Small intestine (tissue), 7 donors: ENCODE measurements at regions not wholly inside any gene's neighbourhood (a gene's known extent, or its start where the extent isn't known, plus 50 kb on each side); places are given as distances from the start of the nearest gene placed in this dataset.

ENCODE experiments used
- DNase-seq, 2 donors: peaks; one replicate each; pipeline versions ENCODE4 v3.0.0 to v3.0.0-alpha.2; 2013
- FAIRE-seq: peaks from 2 replicates; lab custom pipeline; 2012; peaks lifted over from hg19 to GRCh38; lab: Jason Lieb, UNC
- H3K27ac ChIP-seq, 3 donors: one replicate each; pipeline ENCODE4 v1.5.1; 2013; ENCODE audit warnings: low read length in 2 of 3, mild to moderate bottlenecking in 2 of 3, control low read depth in 1 of 3, inconsistent platforms in 1 of 3, low read depth in 1 of 3, moderate library complexity in 1 of 3
- H3K27me3 ChIP-seq, 3 donors: one replicate each; pipeline ENCODE4 v1.6.1; 2013; ENCODE audit warnings: low read length in 3 of 3, inconsistent platforms in 1 of 3; ENCODE audit not compliant: control insufficient read depth in 3 of 3, insufficient read depth in 3 of 3
- H3K36me3 ChIP-seq, 3 donors: one replicate each; pipeline ENCODE4 v1.6.1; 2013; ENCODE audit warnings: low read length in 3 of 3, inconsistent platforms in 1 of 3, low read depth in 1 of 3, mild to moderate bottlenecking in 1 of 3, moderate library complexity in 1 of 3; ENCODE audit not compliant: control insufficient read depth in 3 of 3, insufficient read depth in 2 of 3
- H3K4me1 ChIP-seq, 3 donors: one replicate each; pipeline ENCODE4 v1.6.1; 2013; ENCODE audit warnings: low read length in 2 of 3, inconsistent platforms in 1 of 3, low read depth in 1 of 3, mild to moderate bottlenecking in 1 of 3, moderate library complexity in 1 of 3; ENCODE audit not compliant: control insufficient read depth in 3 of 3, insufficient read depth in 2 of 3
- H3K4me3 ChIP-seq, 3 donors: one replicate each; pipeline ENCODE4 v1.5.1; 2013; ENCODE audit warnings: low read length in 3 of 3, control low read depth in 1 of 3, inconsistent platforms in 1 of 3, low read depth in 1 of 3, mild to moderate bottlenecking in 1 of 3, moderate library complexity in 1 of 3
- H3K9me3 ChIP-seq, 2 donors: one replicate each; pipeline ENCODE4 v1.6.1; 2013; ENCODE audit warnings: low read depth in 1 of 2, low read length in 1 of 2; ENCODE audit not compliant: control insufficient read depth in 2 of 2, insufficient read depth in 1 of 2
- WGBS, 3 donors: extraction: QIAGEN DNeasy Blood & Tissue Kit; methylation state at CpG; one replicate each; pipeline ENCODE4 v1.1.7; 2013; 5-methylcytosine and 5-hydroxymethylcytosine counted together
- donor health status: healthy with polysubstance abuse.
- donor health status: control.
- donor health status: control.
- donor health status: Bipolar disorder and iron deficiency.
- donor health status: healthy.

- Histone ChIP-seq H3K9me3 (peaks cover 0 to 3% of the 10 kb centered on the region in 2 donors), H3K36me3 (no peaks in the 10 kb centered on the region), H3K27me3 (no peaks in the 10 kb centered on the region), H3K4me1 (no peaks in the 10 kb centered on the region), H3K27ac (no peak overlapping the region), H3K4me3 (no peak overlapping the region)
- 43 to 55% (median 52%) methylated on average over 2 of the region's 2 CpGs for WGBS, 3 donors
- no peak for FAIRE-seq
- DNase-seq: no peak
Measured at GRCh38 chr3:83065851-83066460, 1304.5 kb upstream of the GBE1 start.

- 50 to 65% (median 59%) methylated on average over 2 of the region's 2 CpGs for WGBS, 3 donors
- no peak for FAIRE-seq
Measured at GRCh38 chr3:83063446-83063845, 1302.0 kb upstream of the GBE1 start.

GRCh38 chr3:83048556-83048955 lies 1287.1 kb upstream of the GBE1 start:
- FAIRE-seq (no peak), DNase-seq (no peak)
- Histone ChIP-seq H3K27me3 (no peaks in the 10 kb centered on the region), H3K27ac (no peak overlapping the region), H3K9me3 (no peaks in the 10 kb centered on the region), H3K36me3 (no peaks in the 10 kb centered on the region), H3K4me3 (no peak overlapping the region), H3K4me1 (no peaks in the 10 kb centered on the region)
- 38 to 49% (median 41%) methylated on average over 2 of the region's 2 CpGs for WGBS, 3 donors

More at GRCh38 chr3:83063446-83063845, 1302.0 kb upstream of the GBE1 start:
- Histone ChIP-seq H3K9me3 (peaks cover 0 to 10% of the 10 kb centered on the region in 2 donors), H3K27ac (no peak overlapping the region), H3K36me3 (no peaks in the 10 kb centered on the region), H3K4me1 (no peaks in the 10 kb centered on the region), H3K4me3 (no peak overlapping the region), H3K27me3 (no peaks in the 10 kb centered on the region)
- DNase-seq: no peak

GRCh38 chr3:83039422-83039821 lies 1278.0 kb upstream of the GBE1 start:
- H3K4me1 ChIP-seq: no peaks in the 10 kb centered on the region
- H3K27ac ChIP-seq: no peak overlapping the region
- H3K9me3 ChIP-seq: peaks cover 0 to 3% of the 10 kb centered on the region in 2 donors
- H3K4me3 ChIP-seq: no peak overlapping the region
- H3K27me3 ChIP-seq: no peaks in the 10 kb centered on the region
- FAIRE-seq (no peak), DNase-seq (no peak)
- 42 to 52% (median 52%) methylated on average over 1 of the region's 1 CpG for WGBS, 3 donors
- no peaks in the 10 kb centered on the region for H3K36me3 ChIP-seq

GRCh38 chr3:83035704-83036010 lies 1274.2 kb upstream of the GBE1 start:
- no peak for FAIRE-seq
- Histone ChIP-seq H3K9me3 (peaks cover 0 to 3% of the 10 kb centered on the region in 2 donors), H3K4me1 (no peaks in the 10 kb centered on the region), H3K27me3 (no peaks in the 10 kb centered on the region), H3K4me3 (no peak overlapping the region), H3K36me3 (no peaks in the 10 kb centered on the region), H3K27ac (no peak overlapping the region)
- no peak for DNase-seq
- WGBS, 3 donors: 38 to 68% (median 58%) methylated on average over 2 of the region's 2 CpGs

GRCh38 chr3:83034806-83035703 lies 1273.6 kb upstream of the GBE1 start:
- no peak for DNase-seq
- H3K36me3 ChIP-seq: no peaks in the 10 kb centered on the region
- no peak overlapping the region for H3K4me3 ChIP-seq
- no peak overlapping the region for H3K27ac ChIP-seq
- peaks cover 0 to 3% of the 10 kb centered on the region in 2 donors for H3K9me3 ChIP-seq
- FAIRE-seq: no peak
- no peaks in the 10 kb centered on the region for H3K4me1 ChIP-seq
- no peaks in the 10 kb centered on the region for H3K27me3 ChIP-seq
- WGBS, 3 donors: 92 to 93% (median 93%) methylated on average over 16 of the region's 16 CpGs

GRCh38 chr3:83033133-83033532 lies 1271.7 kb upstream of the GBE1 start:
- FAIRE-seq: no peak
- no peak overlapping the region for H3K4me3 ChIP-seq
- H3K27me3 ChIP-seq: no peaks in the 10 kb centered on the region

GRCh38 chr3:83023086-83023485 lies 1261.6 kb upstream of the GBE1 start:
- DNase-seq (no peak), FAIRE-seq (no peak)
- Histone ChIP-seq H3K36me3 (no peaks in the 10 kb centered on the region), H3K27me3 (no peaks in the 10 kb centered on the region), H3K27ac (no peak overlapping the region), H3K4me1 (no peaks in the 10 kb centered on the region), H3K4me3 (no peak overlapping the region), H3K9me3 (no peaks in the 10 kb centered on the region)
- 59 to 71% (median 61%) methylated on average over 3 of the region's 3 CpGs for WGBS, 3 donors

More at GRCh38 chr3:83033133-83033532, 1271.7 kb upstream of the GBE1 start:
- no peak for DNase-seq
- Histone ChIP-seq H3K36me3 (no peaks in the 10 kb centered on the region), H3K27ac (no peak overlapping the region), H3K9me3 (peaks cover 0 to 3% of the 10 kb centered on the region in 2 donors), H3K4me1 (no peaks in the 10 kb centered on the region)
